ENCODE measurements at regions not wholly inside any gene's neighbourhood (a gene's known extent, or its start where the extent isn't known, plus 50 kb on each side); places are given as distances from the start of the nearest gene placed in this dataset.

- TF ChIP-seq GATA1 (IDR thresholded peaks at IDR 0.05; ENCODE audit: low read depth, low read length) = no peak
- no peak for TF ChIP-seq POLR2A (IDR thresholded peaks at IDR 0.05; ENCODE audit: low read length)
These were observed 163.6 kb upstream of the SMIM23 start for GRCh38 chr5:171622010-171622409.

All from erythroblast (primary cell).